Activated CD4-positive, alpha-beta T cell treated with anti-CD3 and anti-CD28 coated beads, Interleukin-2, amount 10 ng/mL, durations not matched to agents 7 days and 5 days (primary cell): ENCODE measurements at regions not wholly inside any gene's neighbourhood (a gene's known extent, or its start where the extent isn't known, plus 50 kb on each side); places are given as distances from the start of the nearest gene placed in this dataset.
A peak's percentile ranks its signal among the peaks of the same experiment; 100 is the strongest.

Source experiments
- CTCF ChIA-PET: fragments of 350-600 bp; sonication (Branson Sonifier 250); formaldehyde crosslinking; loops from one replicate; lab custom pipeline; 2021; ENCODE audit warnings: antibody characterized with exemption; lab: Charles Lee
- POLR2A ChIA-PET: fragments of 350-600 bp; sonication (Branson Sonifier 250); formaldehyde crosslinking; loops from one replicate; lab custom pipeline; 2021; ENCODE audit warnings: antibody characterized with exemption; lab: Charles Lee
- DNase-seq: peaks from one replicate; pipeline ENCODE4 v3.0.0-alpha.2; 2020
- H3K27ac Mint-ChIP-seq: one replicate; pipeline ENCODE4 v1.8.0; 2021; ENCODE audit warnings: mild to moderate bottlenecking, moderate library complexity, mixed read lengths
- H3K27me3 Mint-ChIP-seq: one replicate; pipeline ENCODE4 v1.8.0; 2021; ENCODE audit warnings: mixed read lengths
- H3K36me3 Mint-ChIP-seq: one replicate; pipeline ENCODE4 v1.8.0; 2021; ENCODE audit warnings: low read depth, mixed read lengths
- H3K4me1 Mint-ChIP-seq: one replicate; pipeline ENCODE4 v1.8.0; 2021; ENCODE audit warnings: mixed read lengths
- H3K4me3 Mint-ChIP-seq: one replicate; pipeline ENCODE4 v1.8.0; 2021; ENCODE audit warnings: mild to moderate bottlenecking, moderate library complexity, mixed read lengths
- H3K9me3 Mint-ChIP-seq: one replicate; pipeline ENCODE4 v1.8.0; 2021; ENCODE audit warnings: mixed read lengths

DNA sequence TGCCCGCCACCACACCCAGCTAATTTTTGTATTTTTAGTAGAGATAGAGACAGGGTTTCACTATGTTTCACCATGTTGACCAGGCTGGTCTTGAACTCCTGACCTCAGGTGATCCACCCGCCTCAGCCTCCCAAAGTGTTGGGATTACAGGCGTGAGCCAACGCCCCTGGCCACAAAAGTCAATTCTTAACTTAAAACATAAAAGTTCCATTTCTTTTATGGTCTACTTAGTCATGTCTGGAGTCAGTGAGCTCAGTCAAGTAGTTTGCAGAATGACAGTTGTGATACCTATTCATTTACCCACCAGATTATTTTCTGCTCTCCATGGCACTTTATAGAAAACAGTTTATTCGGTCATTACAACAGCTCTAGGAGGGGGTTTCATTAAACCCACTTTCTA, 103.1 kb upstream of the ESR1 start:
- Mint-ChIP-seq H3K4me1 (peaks cover 22% of the 10 kb centered on the region), H3K36me3 (peaks cover 17% of the 10 kb centered on the region), H3K27ac (no peak overlapping the region), H3K4me3 (no peak overlapping the region), H3K9me3 (no peaks in the 10 kb centered on the region), H3K27me3 (peaks cover 8% of the 10 kb centered on the region)
- DNase-seq, result no peak
- CTCF ChIA-PET, result interaction anchor here (0.9 to 2.1 kb wide), 3 partner anchors 12 to 53 kb away, joined by 3 to 6 read pairs (median 3); no protein-coding TSS in a partner anchor
- POLR2A ChIA-PET, result no interaction called here

DNA sequence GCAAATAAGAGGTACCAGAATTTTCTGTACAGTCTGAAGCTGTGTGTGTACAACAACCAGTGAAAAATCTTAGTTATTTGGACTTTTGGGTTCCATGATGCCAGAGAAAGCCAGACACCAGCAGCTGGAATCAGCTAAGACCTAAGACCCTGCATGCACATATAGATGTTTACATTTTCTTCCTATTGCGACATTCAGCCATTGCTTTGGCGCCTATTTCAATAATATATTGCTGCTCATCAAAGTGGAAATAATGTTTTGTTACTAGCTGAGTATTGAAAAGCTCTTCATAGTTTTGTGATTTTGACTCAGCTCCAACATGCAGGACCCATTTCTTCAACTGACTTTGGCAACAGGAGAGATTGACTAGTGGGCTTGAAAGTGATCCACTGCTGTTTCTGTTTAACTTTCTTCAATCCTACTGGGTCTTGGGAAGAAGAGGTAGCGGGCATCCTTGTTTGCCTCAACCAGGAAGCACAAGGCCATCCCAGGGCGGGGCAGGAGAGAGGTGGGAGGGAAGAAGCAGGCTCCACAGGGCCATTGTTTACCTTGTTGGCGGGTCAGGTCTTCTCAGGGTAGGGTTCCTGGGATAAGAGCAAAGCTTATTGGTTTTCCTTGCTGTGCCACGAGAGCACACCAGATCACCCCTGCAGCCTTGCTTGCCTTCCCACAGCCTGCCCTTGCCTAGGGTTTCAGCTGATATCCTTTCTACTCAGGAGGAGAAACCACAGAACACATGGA, 101.3 kb upstream of the ESR1 start:
- no peak for DNase-seq
- Mint-ChIP-seq H3K4me1 (peaks cover 22% of the 10 kb centered on the region), H3K36me3 (peaks cover 20% of the 10 kb centered on the region), H3K27me3 (peaks cover 11% of the 10 kb centered on the region), H3K4me3 (no peak overlapping the region), H3K9me3 (peaks cover 5% of the 10 kb centered on the region), H3K27ac (no peak overlapping the region)
- ChIA-PET CTCF (interaction anchor here (0.6 to 2.1 kb wide), 4 partner anchors 8 to 731 kb away, joined by 3 to 6 read pairs (median 4); no protein-coding TSS in a partner anchor), POLR2A (no interaction called here)

DNA sequence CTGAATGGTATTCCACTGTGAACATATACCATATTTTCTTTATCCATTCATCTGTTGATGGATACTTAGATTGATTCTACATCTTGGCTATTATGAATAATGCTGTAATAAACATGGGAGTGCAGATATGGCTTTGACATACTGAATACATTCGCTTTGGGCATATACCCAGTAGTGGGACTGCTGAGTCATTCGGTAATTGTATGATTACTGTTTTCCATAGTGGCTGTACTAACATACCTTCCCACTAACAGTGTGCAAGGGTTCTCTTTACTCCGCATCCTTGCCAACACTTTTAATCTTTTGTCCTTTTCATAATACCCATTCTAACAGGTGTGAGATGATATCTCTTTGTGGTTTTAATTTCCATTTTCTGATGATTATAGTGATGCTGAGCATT, 98.2 kb upstream of the ESR1 start:
- ChIA-PET POLR2A (no interaction called here), CTCF (no interaction called here)
- DNase-seq, result no peak
- peaks cover 3% of the 10 kb centered on the region for H3K4me1 Mint-ChIP-seq
- H3K36me3 Mint-ChIP-seq, result peaks cover 27% of the 10 kb centered on the region
- H3K27me3 Mint-ChIP-seq, result peaks cover 12% of the 10 kb centered on the region
- H3K27ac Mint-ChIP-seq, result no peak overlapping the region
- H3K4me3 Mint-ChIP-seq, result no peak overlapping the region
- H3K9me3 Mint-ChIP-seq, result peaks cover 30% of the 10 kb centered on the region

DNA sequence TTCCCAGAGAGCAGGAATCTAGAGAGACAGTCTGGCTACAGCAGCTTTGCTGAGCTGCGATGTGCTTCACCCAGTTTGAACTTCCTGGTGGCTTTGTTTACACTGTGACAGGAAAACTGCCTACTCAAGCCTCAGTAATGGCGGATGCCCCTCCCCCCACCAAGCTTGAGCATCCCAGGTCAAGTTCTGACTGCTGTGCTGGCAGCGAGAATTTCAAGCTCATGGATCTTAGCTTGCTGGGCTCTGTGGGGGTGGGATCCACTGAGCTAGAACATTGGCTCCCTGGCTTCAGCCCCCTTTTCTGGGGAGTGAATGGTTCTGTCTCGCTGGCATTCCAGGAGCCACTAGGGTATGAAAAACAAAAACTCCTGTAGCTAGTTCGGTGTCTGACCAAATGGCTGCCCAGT, 91.0 kb upstream of the ESR1 start:
- POLR2A ChIA-PET, result no interaction called here
- Mint-ChIP-seq H3K4me1 (peaks cover 19% of the 10 kb centered on the region), H3K9me3 (peaks cover 39% of the 10 kb centered on the region), H3K36me3 (peaks cover 36% of the 10 kb centered on the region), H3K4me3 (no peak overlapping the region), H3K27ac (peak overlapping the region; percentile 72), H3K27me3 (peaks cover 5% of the 10 kb centered on the region)
- CTCF ChIA-PET, result interaction anchor here (0.6 to 2.0 kb wide), 2 partner anchors 11 to 459 kb away, joined by 4 to 6 read pairs; no protein-coding TSS in a partner anchor
- no peak for DNase-seq

DNA sequence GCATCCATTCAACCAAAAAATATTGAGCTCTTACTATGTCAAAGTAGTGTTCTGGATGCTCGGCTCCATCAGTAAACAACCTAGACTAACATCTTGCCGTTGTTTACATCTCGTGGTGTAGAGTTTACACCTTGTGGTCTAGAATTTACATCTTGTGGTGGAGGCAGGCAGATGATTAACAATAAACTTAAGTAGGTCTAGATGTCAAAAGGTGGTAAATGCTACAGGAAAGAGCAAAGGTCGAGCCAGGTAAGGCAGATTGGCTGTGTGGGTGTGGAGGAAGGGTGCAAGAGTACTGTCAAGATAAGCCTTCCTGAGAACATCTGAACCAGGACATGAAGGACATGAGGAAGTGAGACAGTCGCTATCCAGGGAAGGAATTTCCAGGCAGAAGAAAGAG, 88.4 kb upstream of the ESR1 start:
- Mint-ChIP-seq H3K27ac (no peak overlapping the region), H3K9me3 (peaks cover 18% of the 10 kb centered on the region), H3K27me3 (peaks cover 4% of the 10 kb centered on the region), H3K4me1 (peaks cover 29% of the 10 kb centered on the region), H3K4me3 (no peak overlapping the region), H3K36me3 (peaks cover 25% of the 10 kb centered on the region)
- CTCF ChIA-PET, result interaction anchor here (1.2 kb wide), 1 partner anchor 20 kb away, joined by 3 read pairs; no protein-coding TSS in a partner anchor
- POLR2A ChIA-PET, result no interaction called here
- DNase-seq, result no peak

DNA sequence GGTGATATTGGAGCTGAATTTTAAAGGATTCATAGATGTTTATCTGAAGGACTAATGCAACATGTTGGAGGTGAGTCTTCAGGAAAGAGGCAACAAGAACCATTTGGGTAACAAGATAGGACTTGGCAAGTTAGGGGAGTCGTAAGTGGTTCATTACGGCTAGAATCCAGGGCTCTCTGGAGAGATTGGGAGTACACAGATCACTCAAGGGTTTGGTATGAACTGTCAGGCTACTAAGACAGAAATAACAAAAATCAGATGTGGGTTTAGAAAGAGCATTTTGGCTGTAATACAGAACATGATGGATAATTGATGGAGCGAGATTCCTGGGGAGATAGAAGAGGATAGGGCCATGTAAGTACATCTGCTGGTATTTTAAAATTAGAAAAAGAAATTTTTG, 86.3 kb upstream of the ESR1 start:
- Mint-ChIP-seq H3K36me3 (peaks cover 7% of the 10 kb centered on the region), H3K4me1 (peaks cover 32% of the 10 kb centered on the region), H3K4me3 (no peak overlapping the region), H3K27ac (no peak overlapping the region), H3K27me3 (no peaks in the 10 kb centered on the region), H3K9me3 (peaks cover 3% of the 10 kb centered on the region)
- ChIA-PET POLR2A (no interaction called here), CTCF (no interaction called here)
- no peak for DNase-seq

DNA sequence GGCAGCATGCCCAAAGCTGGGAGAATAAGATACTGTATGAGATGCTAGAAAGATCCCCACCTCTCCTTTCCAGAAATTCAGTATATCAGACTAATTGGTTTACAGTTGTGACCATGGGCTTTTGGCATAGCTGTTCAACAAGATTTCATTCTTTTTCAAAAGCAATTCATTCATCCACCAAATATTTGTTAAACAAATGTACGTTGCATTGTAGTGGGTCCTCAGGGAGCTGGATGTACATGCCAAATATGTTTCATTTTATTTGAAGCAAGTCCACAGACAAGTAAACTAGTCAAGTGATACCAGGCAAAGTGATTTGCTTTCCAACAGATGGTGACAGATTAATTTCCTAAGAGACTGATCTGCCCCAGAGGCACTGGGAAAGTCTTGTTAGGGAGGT, 85.8 kb upstream of the ESR1 start:
- H3K9me3 Mint-ChIP-seq, result peaks cover 3% of the 10 kb centered on the region
- CTCF ChIA-PET, result no interaction called here
- no peaks in the 10 kb centered on the region for H3K27me3 Mint-ChIP-seq
- H3K4me1 Mint-ChIP-seq, result peaks cover 26% of the 10 kb centered on the region
- no peak for DNase-seq
- no peak overlapping the region for H3K4me3 Mint-ChIP-seq
- POLR2A ChIA-PET, result no interaction called here
- peaks cover 7% of the 10 kb centered on the region for H3K36me3 Mint-ChIP-seq
- no peak overlapping the region for H3K27ac Mint-ChIP-seq

DNA sequence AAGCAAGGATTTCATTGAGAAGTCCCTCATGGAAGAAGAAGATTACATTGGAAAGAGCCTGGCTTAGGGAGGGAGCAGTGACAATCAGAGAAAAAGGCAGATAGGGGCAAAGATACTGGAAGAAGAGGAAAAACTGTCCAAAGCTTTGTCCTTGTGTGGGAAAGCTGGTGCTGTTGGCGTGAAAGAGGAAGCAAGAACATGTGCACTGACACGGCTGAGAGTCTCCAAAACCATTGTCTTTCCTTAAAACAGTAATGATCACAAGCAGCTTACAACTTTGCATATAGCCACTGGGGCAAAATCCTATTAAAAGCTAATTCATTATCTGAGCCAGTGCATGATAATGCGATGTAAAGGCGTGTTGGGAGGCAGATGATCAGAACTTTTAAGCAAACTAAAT, 85.1 kb upstream of the ESR1 start:
- Mint-ChIP-seq H3K4me3 (no peak overlapping the region), H3K9me3 (peaks cover 3% of the 10 kb centered on the region), H3K4me1 (peaks cover 26% of the 10 kb centered on the region), H3K36me3 (peaks cover 7% of the 10 kb centered on the region), H3K27ac (no peak overlapping the region), H3K27me3 (no peaks in the 10 kb centered on the region)
- POLR2A ChIA-PET, result no interaction called here
- CTCF ChIA-PET, result interaction anchor here (1.0 kb wide), 1 partner anchor 18 kb away, joined by 3 read pairs; no protein-coding TSS in a partner anchor
- DNase-seq, result no peak

DNA sequence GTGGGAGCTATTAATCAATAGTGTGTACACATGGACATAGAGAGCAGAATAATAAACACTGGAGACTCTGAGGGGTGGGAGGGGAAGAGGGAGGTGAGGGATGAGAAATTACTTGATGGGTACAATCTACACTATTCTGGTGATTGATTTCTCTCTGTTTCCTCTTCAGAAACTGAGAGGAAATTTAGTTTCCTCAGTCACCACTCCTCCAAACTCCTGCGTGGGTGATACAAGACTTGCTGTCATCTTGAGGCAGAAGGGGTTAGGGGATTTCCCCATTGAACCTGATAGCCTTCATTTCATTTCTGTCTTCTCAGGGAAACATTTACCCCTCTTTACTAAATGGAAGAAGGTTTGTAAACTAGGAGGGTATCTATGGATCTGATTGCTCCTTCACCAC, 84.3 kb upstream of the ESR1 start:
- CTCF ChIA-PET, result no interaction called here
- POLR2A ChIA-PET, result no interaction called here
- Mint-ChIP-seq H3K36me3 (peaks cover 7% of the 10 kb centered on the region), H3K9me3 (peaks cover 3% of the 10 kb centered on the region), H3K27ac (no peak overlapping the region), H3K4me3 (no peak overlapping the region), H3K27me3 (no peaks in the 10 kb centered on the region), H3K4me1 (peaks cover 26% of the 10 kb centered on the region)
- no peak for DNase-seq

DNA sequence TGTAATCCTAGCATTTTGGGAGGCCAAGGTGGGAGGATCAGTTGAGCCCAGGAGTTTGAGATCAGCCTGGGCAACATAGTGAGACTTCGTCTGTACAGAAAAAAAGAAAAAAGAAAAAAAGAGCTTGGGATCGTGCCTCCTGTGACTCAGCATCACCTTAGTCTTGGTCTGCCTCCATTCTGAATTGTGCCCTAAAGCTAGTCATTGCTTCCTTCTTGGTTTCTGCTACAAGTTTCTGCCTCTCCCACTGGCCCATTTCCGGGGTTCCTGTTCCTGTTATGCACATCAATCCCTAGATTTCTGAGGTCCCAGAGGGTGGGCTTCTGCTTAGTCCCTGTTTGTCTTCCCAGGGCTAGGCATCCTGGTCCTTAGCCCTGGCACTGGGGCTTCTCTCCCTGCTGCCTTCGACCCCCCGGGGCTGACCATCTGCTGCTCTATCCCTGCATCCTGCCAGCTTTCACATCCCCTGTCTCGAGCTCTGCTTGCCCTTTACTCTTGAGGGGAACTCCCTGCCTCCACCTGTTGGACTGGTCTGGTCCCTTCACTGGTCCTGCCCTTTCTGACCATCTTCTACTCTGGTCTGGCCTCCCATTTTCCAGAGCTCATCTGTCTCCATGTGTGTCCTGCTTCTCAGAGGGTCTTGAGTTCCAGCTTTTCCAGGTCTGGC, 77.5 kb upstream of the ESR1 start:
- Mint-ChIP-seq H3K4me3 (no peak overlapping the region), H3K9me3 (no peaks in the 10 kb centered on the region), H3K27ac (no peak overlapping the region), H3K36me3 (peaks cover 4% of the 10 kb centered on the region), H3K27me3 (no peaks in the 10 kb centered on the region), H3K4me1 (peaks cover 8% of the 10 kb centered on the region)
- ChIA-PET POLR2A (no interaction called here), CTCF (no interaction called here)
- no peak for DNase-seq

DNA sequence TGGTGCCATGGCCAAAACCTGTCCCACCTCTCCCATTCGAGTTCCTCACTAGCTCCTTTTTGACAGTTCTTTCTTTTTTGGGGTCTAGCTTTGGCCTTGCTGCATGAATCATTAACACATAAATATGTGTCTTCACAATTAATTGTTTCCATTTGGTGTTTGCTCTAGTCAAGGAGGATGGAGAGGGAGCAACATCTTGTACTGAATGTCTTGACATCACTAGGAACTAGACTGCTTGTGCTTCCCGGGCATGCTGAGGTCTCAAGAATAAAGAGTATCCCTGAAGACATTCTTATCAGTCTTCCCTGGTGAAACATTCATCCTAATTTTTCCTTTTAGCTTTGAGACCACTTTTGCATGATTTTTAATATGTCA, 77.0 kb upstream of the ESR1 start:
- H3K36me3 Mint-ChIP-seq, result peaks cover 4% of the 10 kb centered on the region
- DNase-seq, result no peak
- H3K27me3 Mint-ChIP-seq, result no peaks in the 10 kb centered on the region
- peaks cover 4% of the 10 kb centered on the region for H3K4me1 Mint-ChIP-seq
- ChIA-PET CTCF (no interaction called here), POLR2A (no interaction called here)
- H3K4me3 Mint-ChIP-seq, result no peak overlapping the region
- no peaks in the 10 kb centered on the region for H3K9me3 Mint-ChIP-seq
- no peak overlapping the region for H3K27ac Mint-ChIP-seq

DNA sequence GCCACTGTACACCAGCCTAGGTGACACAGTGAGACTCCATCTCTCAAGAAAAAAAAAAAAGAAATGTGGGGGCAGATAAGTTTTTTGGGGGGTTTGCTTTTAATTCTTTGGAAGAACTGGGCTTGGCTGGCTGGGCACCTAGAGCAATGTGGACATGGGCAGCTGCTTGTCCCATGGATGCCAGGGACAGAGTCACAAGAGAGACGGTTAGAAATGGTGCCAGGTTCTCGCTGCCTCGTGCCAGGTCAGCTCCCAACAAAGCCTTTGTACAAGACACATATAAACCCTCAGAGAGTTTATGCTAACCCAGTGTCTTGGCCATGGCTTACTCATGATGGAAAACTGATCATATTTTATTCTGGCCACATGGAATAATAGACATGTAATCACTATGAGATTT, 76.2 kb upstream of the ESR1 start:
- no peak overlapping the region for H3K4me3 Mint-ChIP-seq
- no peak for DNase-seq
- no peaks in the 10 kb centered on the region for H3K9me3 Mint-ChIP-seq
- POLR2A ChIA-PET, result no interaction called here
- CTCF ChIA-PET, result no interaction called here
- H3K27me3 Mint-ChIP-seq, result no peaks in the 10 kb centered on the region
- no peak overlapping the region for H3K27ac Mint-ChIP-seq
- H3K36me3 Mint-ChIP-seq, result peaks cover 4% of the 10 kb centered on the region
- H3K4me1 Mint-ChIP-seq, result no peaks in the 10 kb centered on the region

DNA sequence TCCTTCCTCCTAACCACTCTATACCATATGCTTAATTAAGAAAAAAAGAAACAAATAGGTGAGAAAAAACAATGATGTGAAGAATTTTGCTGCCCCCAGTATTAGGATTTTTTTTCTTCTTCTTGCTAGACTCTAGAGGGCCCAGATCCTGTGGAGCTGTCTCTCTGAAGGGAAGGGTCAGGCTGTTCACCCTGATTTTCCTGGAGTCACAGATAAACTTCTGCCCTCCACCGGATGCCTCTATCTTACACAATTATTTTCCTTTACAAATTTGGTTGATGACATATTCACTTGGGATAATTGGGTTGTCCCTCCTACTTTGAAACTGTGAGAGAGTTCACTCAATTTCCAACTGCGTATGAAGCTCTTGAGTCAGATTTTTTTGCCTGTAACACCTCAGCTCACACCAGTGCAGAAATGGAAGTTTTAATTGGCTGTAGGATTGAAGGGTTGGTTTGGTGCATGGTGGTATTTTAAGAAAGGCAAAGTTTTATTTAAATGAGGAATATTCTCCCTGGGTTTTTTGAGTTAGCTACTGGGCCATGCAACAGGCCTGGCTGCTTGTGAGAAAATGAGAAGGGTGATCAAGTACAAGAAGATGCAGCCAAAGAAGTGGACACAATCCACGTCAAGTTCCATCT, 73.7 kb upstream of the ESR1 start:
- DNase-seq, result no peak
- peaks cover 3% of the 10 kb centered on the region for H3K36me3 Mint-ChIP-seq
- peaks cover 2% of the 10 kb centered on the region for H3K27me3 Mint-ChIP-seq
- ChIA-PET CTCF (no interaction called here), POLR2A (no interaction called here)
- H3K9me3 Mint-ChIP-seq, result no peaks in the 10 kb centered on the region
- H3K4me1 Mint-ChIP-seq, result no peaks in the 10 kb centered on the region
- H3K27ac Mint-ChIP-seq, result no peak overlapping the region
- no peak overlapping the region for H3K4me3 Mint-ChIP-seq
